WTC11 (cell line): ENCODE measurements at regions not wholly inside any gene's neighbourhood (a gene's known extent, or its start where the extent isn't known, plus 50 kb on each side); places are given as distances from the start of the nearest gene placed in this dataset.

Source experiments
- ATF3 ChIP-seq: sonication (generic); formaldehyde crosslinking; conservative IDR thresholded peaks from 2 replicates; pipeline ENCODE4 v1.8.1; 2022; ENCODE audit warnings: mild to moderate bottlenecking, missing genetic modification reagents
- CDX4 ChIP-seq: fragments of 250-450 bp; sonication (Bioruptor Pico); IDR thresholded peaks from 2 replicates; pipeline ENCODE4 v1.9.0; 2021; ENCODE audit warnings: moderate library complexity, mild to moderate bottlenecking, inconsistent platforms, borderline replicate concordance
- CTCF ChIP-seq: fragments of 200-600 bp; IDR thresholded peaks from 2 replicates; pipeline ENCODE4 v1.8.0; 2022; ENCODE audit warnings: antibody characterized with exemption
- E2F1 ChIP-seq: sonication (generic); formaldehyde crosslinking; IDR thresholded peaks from 2 replicates; pipeline ENCODE4 v1.8.0; 2022; ENCODE audit warnings: mild to moderate bottlenecking, missing genetic modification reagents
- E2F5 ChIP-seq: sonication (generic); formaldehyde crosslinking; IDR thresholded peaks from 2 replicates; pipeline ENCODE4 v1.8.1; 2022; ENCODE audit warnings: mild to moderate bottlenecking, moderate library complexity, missing genetic modification reagents
- FOXP4 ChIP-seq: sonication (generic); formaldehyde crosslinking; IDR thresholded peaks from 2 replicates; pipeline ENCODE4 v1.8.0; 2022; ENCODE audit warnings: mild to moderate bottlenecking, missing genetic modification reagents
- HMGXB4 ChIP-seq: sonication (generic); formaldehyde crosslinking; IDR thresholded peaks from 2 replicates; pipeline ENCODE4 v1.8.1; 2023; ENCODE audit warnings: mild to moderate bottlenecking, moderate library complexity, missing genetic modification reagents
- MLX ChIP-seq: sonication (generic); formaldehyde crosslinking; IDR thresholded peaks from 2 replicates; pipeline ENCODE4 v1.8.1; 2023; ENCODE audit warnings: mild to moderate bottlenecking, missing genetic modification reagents, moderate library complexity
- NR3C1 ChIP-seq: sonication (generic); formaldehyde crosslinking; conservative IDR thresholded peaks from 2 replicates; pipeline ENCODE4 v1.8.1; 2023; ENCODE audit warnings: low read depth, mild to moderate bottlenecking, missing genetic modification reagents
- SMAD4 ChIP-seq: sonication (generic); formaldehyde crosslinking; IDR thresholded peaks from 2 replicates; pipeline ENCODE4 v1.8.0; 2022; ENCODE audit warnings: mild to moderate bottlenecking, missing genetic modification reagents
- USF2 ChIP-seq: sonication (generic); formaldehyde crosslinking; IDR thresholded peaks from 2 replicates; pipeline ENCODE4 v1.8.1; 2023; ENCODE audit warnings: mild to moderate bottlenecking, missing genetic modification reagents, moderate library complexity
- ZNF121 ChIP-seq: sonication (generic); formaldehyde crosslinking; IDR thresholded peaks from 2 replicates; pipeline ENCODE4 v1.8.0; 2023; ENCODE audit warnings: missing genetic modification reagents
- ZNF425 ChIP-seq: fragments of 250-450 bp; sonication (Bioruptor Pico); conservative IDR thresholded peaks from 2 replicates; pipeline ENCODE4 v1.9.0; 2021; ENCODE audit warnings: mild to moderate bottlenecking

GRCh38 chr1:30219675-30220074 lies 503.7 kb downstream of the MATN1 start:
- no peak for TF ChIP-seq ZNF425 (CRISPR knock-in tag)
- no peak for TF ChIP-seq CTCF
- no peak for TF ChIP-seq HMGXB4
- TF ChIP-seq ZNF121, result no peak
- no peak for TF ChIP-seq FOXP4 (CRISPR knock-in tag)
- no peak for TF ChIP-seq SMAD4 (CRISPR knock-in tag)
- no peak for TF ChIP-seq E2F5 (CRISPR knock-in tag)
- TF ChIP-seq NR3C1 (CRISPR knock-in tag), result no peak
- no peak for TF ChIP-seq E2F1 (CRISPR knock-in tag)
- no peak for TF ChIP-seq ATF3 (CRISPR knock-in tag)
- TF ChIP-seq CDX4 (CRISPR knock-in tag), result no peak
- no peak for TF ChIP-seq MLX (CRISPR knock-in tag)
- TF ChIP-seq USF2, result no peak
